ENCODE measurements at regions not wholly inside any gene's neighbourhood (a gene's known extent, or its start where the extent isn't known, plus 50 kb on each side); places are given as distances from the start of the nearest gene placed in this dataset.

DNA sequence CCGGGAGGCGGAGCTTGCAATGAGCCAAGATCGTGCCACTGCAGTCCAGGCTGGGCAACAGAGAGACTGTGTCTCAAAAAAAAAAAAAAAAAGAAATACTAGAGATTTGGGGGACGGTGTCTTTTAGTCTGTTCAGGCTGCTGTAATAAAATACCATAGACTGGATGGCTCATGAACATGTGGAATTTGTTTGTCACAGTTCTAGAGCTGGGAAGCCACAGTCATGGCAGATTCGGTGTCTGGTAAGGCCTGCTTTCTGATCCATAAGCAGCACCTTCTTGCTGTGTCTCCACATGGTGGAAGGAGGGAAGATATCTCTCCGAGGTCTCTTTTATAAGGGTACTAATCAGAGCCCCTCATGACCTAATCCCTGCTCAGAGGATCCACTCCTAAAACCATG, 102.7 kb upstream of the MKLN1 start:
- TF ChIP-seq, protein P1, sequence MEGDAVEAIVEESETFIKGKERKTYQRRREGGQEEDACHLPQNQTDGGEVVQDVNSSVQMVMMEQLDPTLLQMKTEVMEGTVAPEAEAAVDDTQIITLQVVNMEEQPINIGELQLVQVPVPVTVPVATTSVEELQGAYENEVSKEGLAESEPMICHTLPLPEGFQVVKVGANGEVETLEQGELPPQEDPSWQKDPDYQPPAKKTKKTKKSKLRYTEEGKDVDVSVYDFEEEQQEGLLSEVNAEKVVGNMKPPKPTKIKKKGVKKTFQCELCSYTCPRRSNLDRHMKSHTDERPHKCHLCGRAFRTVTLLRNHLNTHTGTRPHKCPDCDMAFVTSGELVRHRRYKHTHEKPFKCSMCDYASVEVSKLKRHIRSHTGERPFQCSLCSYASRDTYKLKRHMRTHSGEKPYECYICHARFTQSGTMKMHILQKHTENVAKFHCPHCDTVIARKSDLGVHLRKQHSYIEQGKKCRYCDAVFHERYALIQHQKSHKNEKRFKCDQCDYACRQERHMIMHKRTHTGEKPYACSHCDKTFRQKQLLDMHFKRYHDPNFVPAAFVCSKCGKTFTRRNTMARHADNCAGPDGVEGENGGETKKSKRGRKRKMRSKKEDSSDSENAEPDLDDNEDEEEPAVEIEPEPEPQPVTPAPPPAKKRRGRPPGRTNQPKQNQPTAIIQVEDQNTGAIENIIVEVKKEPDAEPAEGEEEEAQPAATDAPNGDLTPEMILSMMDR (IDR thresholded peaks at IDR 0.05) = no peak
- no peak for TF ChIP-seq EZH2 (IDR thresholded peaks at IDR 0.05; ENCODE audit: borderline replicate concordance, insufficient read depth, low read depth, low read length, poor library complexity, severe bottlenecking)
- DNase-seq (no peak), ATAC-seq (ENCODE audit: low read depth) (no peak)
- Histone ChIP-seq H3K4me2 (replicated peaks; ENCODE audit: low read depth, low read length, poor library complexity, severe bottlenecking) (no peak overlapping the region), H4K20me1 (ENCODE audit: control insufficient read depth, insufficient read depth, low read length, poor library complexity, severe bottlenecking) (no peaks in the 10 kb centered on the region), H3K79me2 (ENCODE audit: control insufficient read depth, insufficient read depth, low read length) (no peaks in the 10 kb centered on the region), H3K9me3 (ENCODE audit: control extremely low read depth in 1 of 3, control insufficient read depth in 2 of 3, insufficient read depth in 1 of 3, low read length in 2 of 3) (peaks cover 0 to 3% (median 0%) of the 10 kb centered on the region in 3 donors), H3K9ac (ENCODE audit: low read length) (no peak overlapping the region), H2AFZ (ENCODE audit: insufficient read depth, low read depth, low read length, poor library complexity, severe bottlenecking) (no peak overlapping the region), H3K27me3 (replicated peaks in 1 of 4; ENCODE audit: control extremely low read depth in 1 of 4, control insufficient read depth in 3 of 4, insufficient read depth in 4 of 4, low read length in 3 of 4) (no peaks in the 10 kb centered on the region), H3K4me3 (ENCODE audit: control extremely low read depth in 1 of 5, extremely low read depth in 1 of 5, insufficient read depth in 1 of 5, low read depth in 2 of 5, low read length in 4 of 5) (no peak overlapping the region), H3K4me1 (ENCODE audit: control insufficient read depth in 2 of 2, insufficient read depth in 2 of 2, low read length in 2 of 2) (peaks cover under 1% of the 10 kb centered on the region in 2 donors), H3K27ac (ENCODE audit: low read length in 2 of 2) (no peak overlapping the region), H3K36me3 (replicated peaks in 1 of 2; ENCODE audit: control extremely low read depth in 1 of 2, control insufficient read depth in 1 of 2, extremely low read depth in 1 of 2, insufficient read depth in 2 of 2, low read length in 1 of 2) (no peaks in the 10 kb centered on the region)
- peaks cover 20% of the 10 kb centered on the region for H3K4me1 Mint-ChIP-seq
- WGBS (ENCODE audit: insufficient coverage) = 96% methylated on average over 5 of the region's 6 CpGs
- no peaks in the 10 kb centered on the region for H3K9me3 Mint-ChIP-seq (ENCODE audit: insufficient read depth)
- no peaks in the 10 kb centered on the region for H3K27me3 Mint-ChIP-seq
- intact Hi-C loops (cut with micrococcal nuclease) = no loop called here
- CTCF ChIA-PET = no interaction called here
- no peak overlapping the region for H3K27ac Mint-ChIP-seq
- H3K4me3 Mint-ChIP-seq = no peak overlapping the region
- POLR2A ChIA-PET = interaction anchor here (0.7 kb wide), 1 partner anchor 265 kb away, joined by 4 read pairs; no protein-coding TSS in a partner anchor

DNA sequence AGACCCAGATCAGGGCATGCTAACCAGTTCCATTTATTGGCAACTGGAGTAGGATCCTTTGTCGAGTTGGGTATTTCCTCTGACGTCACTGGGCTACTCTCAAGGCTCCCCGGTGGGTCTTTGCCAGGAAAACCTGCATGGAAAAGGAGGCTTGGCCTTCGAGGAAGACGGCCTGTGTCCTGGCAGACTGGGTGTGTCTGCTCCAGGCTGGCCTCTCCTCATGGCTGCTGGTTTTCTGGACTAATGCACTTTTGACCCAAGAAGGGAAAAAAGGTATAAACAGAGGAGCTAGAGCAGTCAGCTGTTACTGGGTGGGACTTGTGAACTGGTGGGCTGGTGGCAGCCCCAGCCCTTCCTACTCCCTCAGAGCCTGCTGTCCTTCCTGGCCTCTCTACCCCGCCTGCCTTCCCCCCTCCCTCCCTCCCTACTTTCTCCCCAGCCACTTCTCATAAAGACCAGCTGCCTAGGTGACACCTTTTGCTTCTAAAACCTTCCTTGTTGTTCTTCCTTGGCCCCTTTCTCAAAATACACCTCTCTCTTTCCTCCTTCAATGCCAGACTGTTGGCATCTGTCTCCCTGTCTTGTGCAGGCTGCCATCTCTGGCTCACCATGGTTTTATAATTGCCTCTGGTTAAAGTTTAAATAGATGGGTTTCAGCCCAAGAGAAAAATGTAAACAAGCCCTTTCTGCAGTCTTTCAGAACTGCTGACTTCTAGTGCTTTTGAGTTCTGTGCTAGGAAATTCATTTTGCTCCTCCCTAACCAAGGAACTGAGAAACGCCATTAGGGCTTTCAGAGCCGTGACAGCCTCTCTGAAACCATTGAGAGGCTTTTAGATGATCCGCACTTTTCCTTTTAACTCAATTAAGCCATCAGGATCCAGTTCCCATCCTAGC, 101.8 kb upstream of the MKLN1 start:
- no peak for TF ChIP-seq EZH2 (IDR thresholded peaks at IDR 0.05; ENCODE audit: borderline replicate concordance, insufficient read depth, low read depth, low read length, poor library complexity, severe bottlenecking)
- TF ChIP-seq, protein P1 (IDR thresholded peaks at IDR 0.05) = no peak
- 90% methylated on average over 6 of the region's 9 CpGs for WGBS (ENCODE audit: insufficient coverage)
- Histone ChIP-seq H3K36me3 (replicated peaks in 1 of 2; ENCODE audit: control extremely low read depth in 1 of 2, control insufficient read depth in 1 of 2, extremely low read depth in 1 of 2, insufficient read depth in 2 of 2, low read length in 1 of 2) (no peaks in the 10 kb centered on the region), H3K79me2 (ENCODE audit: control insufficient read depth, insufficient read depth, low read length) (no peaks in the 10 kb centered on the region), H3K9ac (ENCODE audit: low read length) (no peak overlapping the region), H3K27me3 (replicated peaks in 1 of 4; ENCODE audit: control extremely low read depth in 1 of 4, control insufficient read depth in 3 of 4, insufficient read depth in 4 of 4, low read length in 3 of 4) (no peaks in the 10 kb centered on the region), H3K4me2 (replicated peaks; ENCODE audit: low read depth, low read length, poor library complexity, severe bottlenecking) (no peak overlapping the region), H4K20me1 (ENCODE audit: control insufficient read depth, insufficient read depth, low read length, poor library complexity, severe bottlenecking) (no peaks in the 10 kb centered on the region), H3K4me1 (ENCODE audit: control insufficient read depth in 2 of 2, insufficient read depth in 2 of 2, low read length in 2 of 2) (peaks cover 0 to 3% of the 10 kb centered on the region in 2 donors), H3K4me3 (ENCODE audit: control extremely low read depth in 1 of 5, extremely low read depth in 1 of 5, insufficient read depth in 1 of 5, low read depth in 2 of 5, low read length in 4 of 5) (no peak overlapping the region), H3K9me3 (ENCODE audit: control extremely low read depth in 1 of 3, control insufficient read depth in 2 of 3, insufficient read depth in 1 of 3, low read length in 2 of 3) (peaks cover 0 to 3% (median 0%) of the 10 kb centered on the region in 3 donors), H3K27ac (ENCODE audit: low read length in 2 of 2) (no peak overlapping the region), H2AFZ (ENCODE audit: insufficient read depth, low read depth, low read length, poor library complexity, severe bottlenecking) (no peak overlapping the region)
- intact Hi-C loops (cut with micrococcal nuclease) = no loop called here
- Mint-ChIP-seq H3K27me3 (no peaks in the 10 kb centered on the region), H3K27ac (peak overlapping the region; percentile 37), H3K9me3 (ENCODE audit: insufficient read depth) (no peaks in the 10 kb centered on the region), H3K4me1 (peaks cover 16% of the 10 kb centered on the region), H3K4me3 (no peak overlapping the region)
- ChIA-PET POLR2A (interaction anchor here (0.7 kb wide), 1 partner anchor 266 kb away, joined by 4 read pairs; no protein-coding TSS in a partner anchor), CTCF (no interaction called here)
- DNase-seq = no peak
- no peak for ATAC-seq (ENCODE audit: low read depth)

Data from B cell (primary cell).